ENCODE measurements at regions not wholly inside any gene's neighbourhood (a gene's known extent, or its start where the extent isn't known, plus 50 kb on each side); places are given as distances from the start of the nearest gene placed in this dataset.

DNA sequence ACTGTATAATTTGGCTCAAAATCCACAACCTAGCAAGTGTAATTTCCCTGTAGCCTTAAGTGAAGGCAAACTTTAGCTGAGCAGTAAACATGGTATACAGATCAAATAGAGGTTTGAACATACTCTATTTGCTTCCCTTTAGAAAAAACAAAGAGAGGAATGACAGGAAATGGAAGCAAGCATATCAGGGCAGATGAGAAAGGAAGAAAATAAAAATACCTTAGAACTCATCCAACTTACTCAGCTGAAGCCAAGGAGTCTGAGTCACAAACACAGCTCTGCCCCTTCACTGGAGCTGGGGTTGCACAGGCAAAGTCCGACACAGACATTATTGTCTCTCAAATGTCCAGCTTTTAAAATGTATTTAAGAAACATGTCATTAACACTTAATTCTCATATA, 379.9 kb upstream of the IRAK1BP1 start:
- TF ChIP-seq CTCF (IDR thresholded peaks at IDR 0.05; ENCODE audit: borderline replicate concordance, insufficient read depth, low read depth, low read length): no peak
- H3K4me3 ChIP-seq (ENCODE audit: low read depth, low read length): no peak overlapping the region

DNA sequence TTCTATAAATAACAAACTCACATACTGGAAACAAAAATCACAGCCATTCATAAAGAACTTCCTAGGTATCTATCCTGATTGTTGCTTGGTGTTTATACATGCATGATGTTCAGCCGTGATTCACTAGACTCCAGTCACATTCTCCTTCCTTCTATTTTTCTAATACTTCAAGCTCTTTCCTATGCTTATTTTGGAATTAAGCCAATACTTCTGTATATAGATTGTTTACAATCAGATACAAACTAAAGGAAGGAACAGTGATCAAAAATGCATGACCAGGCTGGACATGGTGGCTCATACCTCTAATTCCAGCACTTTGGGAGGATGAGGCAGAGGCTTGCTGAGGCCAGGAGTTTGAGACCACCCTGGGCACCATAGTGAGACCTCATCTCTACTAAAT, 377.5 kb upstream of the IRAK1BP1 start:
- TF ChIP-seq CTCF (IDR thresholded peaks at IDR 0.05; ENCODE audit: borderline replicate concordance, insufficient read depth, low read depth, low read length): no peak
- no peak overlapping the region for H3K4me3 ChIP-seq (ENCODE audit: low read depth, low read length)

DNA sequence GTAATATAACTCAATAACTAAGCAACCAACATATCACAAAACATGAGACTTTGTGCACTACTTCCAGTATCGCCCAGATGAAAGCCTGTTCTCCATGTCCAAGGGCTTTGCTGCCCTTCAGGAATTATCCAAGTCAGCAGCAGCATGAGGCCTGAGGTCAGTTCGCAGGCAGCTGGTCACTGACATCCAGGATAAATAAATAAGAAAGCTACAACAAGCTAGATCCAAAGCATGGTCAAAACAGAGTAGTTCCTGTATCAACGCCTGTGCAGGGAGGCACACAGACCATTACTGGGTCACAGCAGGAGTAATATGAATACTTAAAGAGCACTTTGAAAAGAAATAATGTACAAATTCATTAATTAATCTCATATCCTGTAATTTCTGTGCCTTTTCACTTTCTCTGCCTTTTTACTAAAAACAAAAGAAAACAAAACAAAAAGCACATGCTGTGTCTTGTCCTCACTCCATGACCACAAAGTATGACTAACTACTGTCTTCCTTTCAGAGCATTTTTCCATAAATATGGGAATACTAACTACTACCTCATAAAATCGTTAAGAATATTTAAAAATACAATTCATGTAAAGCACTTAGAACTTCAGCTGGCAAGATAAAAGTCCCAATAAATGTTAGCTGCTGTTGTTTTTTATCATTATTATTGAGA, 374.9 kb upstream of the IRAK1BP1 start:
- TF ChIP-seq CTCF (IDR thresholded peaks at IDR 0.05; ENCODE audit: borderline replicate concordance, insufficient read depth, low read depth, low read length): no peak
- no peak overlapping the region for H3K4me3 ChIP-seq (ENCODE audit: low read depth, low read length)

DNA sequence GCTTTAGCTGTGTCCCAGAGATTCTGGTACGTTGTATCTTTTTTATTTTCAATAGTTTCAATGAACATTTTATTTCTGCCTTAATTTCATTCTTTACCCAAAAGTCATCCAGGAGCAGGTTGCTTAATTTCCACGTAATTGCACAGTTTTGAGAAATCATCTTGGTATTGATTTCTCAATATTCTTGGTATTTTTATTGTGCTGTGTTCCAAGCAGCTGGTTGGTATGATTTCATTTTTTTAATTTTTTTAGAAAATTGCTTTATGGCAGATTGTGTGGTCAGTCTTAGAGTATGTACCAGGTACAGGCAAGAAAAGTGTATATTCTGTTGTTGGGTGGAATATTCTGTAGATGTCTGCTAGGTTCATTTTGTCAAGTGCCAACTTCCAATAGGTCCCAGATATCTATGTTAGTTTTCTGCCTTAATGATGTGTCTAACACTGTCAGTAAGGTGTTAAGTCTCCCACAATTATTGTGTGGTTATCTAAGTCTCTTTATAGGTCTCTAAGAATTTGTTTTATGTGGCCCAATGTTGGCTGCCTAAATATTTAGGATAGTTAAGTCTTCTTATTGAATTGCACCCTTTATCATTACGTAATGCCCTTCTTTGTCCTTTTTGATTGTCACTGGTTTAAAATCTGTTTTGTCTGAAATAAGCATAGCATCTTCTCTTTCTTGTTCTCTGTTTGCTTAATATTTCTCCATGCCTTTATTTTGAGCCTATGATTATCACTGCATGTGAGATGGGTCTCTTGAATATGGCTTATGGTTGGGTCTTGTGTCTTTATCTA, 366.9 kb upstream of the IRAK1BP1 start:
- no peak for TF ChIP-seq CTCF (IDR thresholded peaks at IDR 0.05; ENCODE audit: borderline replicate concordance, insufficient read depth, low read depth, low read length)
- no peak overlapping the region for H3K4me3 ChIP-seq (ENCODE audit: low read depth, low read length)

GRCh38 chr6:78502386-78502887, 364.9 kb upstream of the IRAK1BP1 start:
- H3K4me3 ChIP-seq (ENCODE audit: low read depth, low read length): no peak overlapping the region
- no peak for TF ChIP-seq CTCF (IDR thresholded peaks at IDR 0.05; ENCODE audit: borderline replicate concordance, insufficient read depth, low read depth, low read length)

GRCh38 chr6:78505178-78505577, 362.2 kb upstream of the IRAK1BP1 start:
- H3K4me3 ChIP-seq (ENCODE audit: low read depth, low read length): no peak overlapping the region
- no peak for TF ChIP-seq CTCF (IDR thresholded peaks at IDR 0.05; ENCODE audit: borderline replicate concordance, insufficient read depth, low read depth, low read length)

DNA sequence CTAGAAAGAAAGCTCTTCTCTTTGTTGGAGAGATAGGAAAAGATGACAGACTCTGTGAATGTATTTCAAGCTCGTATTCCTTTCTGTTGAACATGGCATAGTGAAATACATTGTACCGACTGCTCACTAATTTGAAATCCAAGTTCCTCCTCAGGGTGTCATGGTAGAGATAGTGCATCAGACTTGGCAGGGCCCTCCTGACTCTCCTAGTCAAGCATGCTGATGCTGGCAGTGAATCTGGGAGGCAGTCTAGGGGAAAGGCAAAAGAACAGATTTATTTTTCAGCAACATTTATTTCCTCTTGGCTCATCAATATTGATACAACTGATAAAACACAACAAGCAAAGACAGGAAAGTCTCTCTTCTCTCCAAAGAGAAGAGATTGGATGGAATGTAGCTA, 356.3 kb upstream of the IRAK1BP1 start:
- no peak overlapping the region for H3K4me3 ChIP-seq (ENCODE audit: low read depth, low read length)
- no peak for TF ChIP-seq CTCF (IDR thresholded peaks at IDR 0.05; ENCODE audit: borderline replicate concordance, insufficient read depth, low read depth, low read length)
